Tibial nerve (tissue), 4 donors: ENCODE measurements at regions not wholly inside any gene's neighbourhood (a gene's known extent, or its start where the extent isn't known, plus 50 kb on each side); places are given as distances from the start of the nearest gene placed in this dataset.

ENCODE experiments used
- EP300 ChIP-seq, 2 donors: sonication (generic); formaldehyde crosslinking; IDR thresholded peaks; one replicate each; pipeline ENCODE4 v1.6.1; 2017; ENCODE audit warnings: antibody characterized with exemption in 2 of 2, mild to moderate bottlenecking in 1 of 2
- POLR2A ChIP-seq, 2 donors: fragments of 450-650 bp; IDR thresholded peaks; one replicate each; pipeline ENCODE4 v1.6.1; 2017; ENCODE audit warnings: antibody characterized with exemption in 2 of 2, mild to moderate bottlenecking in 2 of 2, moderate library complexity in 2 of 2
- TF ChIP-seq, protein P1 (sequence below), 5 experiments: fragments of 200-600 bp in 3 of 5; fragments of 450-650 bp in 2 of 5; sonication (generic) in 3 of 5; IDR thresholded peaks; one replicate each; pipeline ENCODE4 v1.5.1; 2016 to 2019; ENCODE audit warnings: antibody characterized with exemption in 5 of 5, mild to moderate bottlenecking in 3 of 5, moderate library complexity in 2 of 5

DNA sequence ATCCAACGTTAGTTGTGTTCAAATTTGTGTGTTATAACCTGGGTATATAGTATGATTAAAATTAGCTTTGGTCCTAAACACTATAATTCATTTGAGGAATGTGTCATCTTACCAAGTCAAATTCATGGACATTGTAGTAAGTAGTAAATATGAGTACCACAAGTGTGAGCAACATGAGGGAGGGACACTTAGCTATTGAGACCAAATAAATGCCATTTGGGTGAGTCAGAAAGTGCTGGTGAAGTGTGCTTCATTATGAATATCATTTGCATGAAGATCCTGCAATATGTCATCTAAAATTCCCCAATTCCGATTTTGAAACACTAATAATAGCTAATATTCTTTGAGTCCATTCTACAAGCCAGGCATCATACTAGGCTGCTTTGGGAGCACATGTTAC lies 336.7 kb upstream of the KIF2A start:
- TF ChIP-seq, protein P1, sequence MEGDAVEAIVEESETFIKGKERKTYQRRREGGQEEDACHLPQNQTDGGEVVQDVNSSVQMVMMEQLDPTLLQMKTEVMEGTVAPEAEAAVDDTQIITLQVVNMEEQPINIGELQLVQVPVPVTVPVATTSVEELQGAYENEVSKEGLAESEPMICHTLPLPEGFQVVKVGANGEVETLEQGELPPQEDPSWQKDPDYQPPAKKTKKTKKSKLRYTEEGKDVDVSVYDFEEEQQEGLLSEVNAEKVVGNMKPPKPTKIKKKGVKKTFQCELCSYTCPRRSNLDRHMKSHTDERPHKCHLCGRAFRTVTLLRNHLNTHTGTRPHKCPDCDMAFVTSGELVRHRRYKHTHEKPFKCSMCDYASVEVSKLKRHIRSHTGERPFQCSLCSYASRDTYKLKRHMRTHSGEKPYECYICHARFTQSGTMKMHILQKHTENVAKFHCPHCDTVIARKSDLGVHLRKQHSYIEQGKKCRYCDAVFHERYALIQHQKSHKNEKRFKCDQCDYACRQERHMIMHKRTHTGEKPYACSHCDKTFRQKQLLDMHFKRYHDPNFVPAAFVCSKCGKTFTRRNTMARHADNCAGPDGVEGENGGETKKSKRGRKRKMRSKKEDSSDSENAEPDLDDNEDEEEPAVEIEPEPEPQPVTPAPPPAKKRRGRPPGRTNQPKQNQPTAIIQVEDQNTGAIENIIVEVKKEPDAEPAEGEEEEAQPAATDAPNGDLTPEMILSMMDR (IDR thresholded peaks at IDR 0.05), result no peak
- TF ChIP-seq POLR2A (IDR thresholded peaks at IDR 0.05), result no peak
- TF ChIP-seq EP300 (IDR thresholded peaks at IDR 0.05), result no peak
